ELR (cell line): ENCODE measurements at regions not wholly inside any gene's neighbourhood (a gene's known extent, or its start where the extent isn't known, plus 50 kb on each side); places are given as distances from the start of the nearest gene placed in this dataset.
A peak's percentile ranks its signal among the peaks of the same experiment; 100 is the strongest.

Source experiments
- DNase-seq: peaks from one replicate; pipeline ENCODE4 v3.0.0-alpha.2; 2015; ENCODE audit warnings: low read depth

DNA sequence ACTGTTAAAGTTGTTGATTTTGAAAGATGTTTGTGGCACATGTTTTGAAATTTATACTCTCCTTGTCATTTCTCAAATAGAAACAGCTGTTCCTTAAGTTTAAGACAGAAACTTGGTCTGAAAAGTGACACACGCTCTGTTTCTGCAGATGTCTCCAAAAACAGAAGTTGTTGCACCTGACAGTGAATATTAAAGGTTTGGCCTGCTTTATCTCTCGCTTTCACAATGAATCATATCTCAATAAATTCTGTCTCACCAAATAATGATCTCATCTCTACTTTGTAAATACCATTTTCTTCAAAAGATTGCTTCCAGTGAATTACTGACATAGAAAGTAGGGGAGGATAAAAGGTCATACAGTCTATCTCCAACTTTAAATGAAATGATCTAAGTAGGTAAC lies 294.9 kb upstream of the SYT4 start:
- DNase-seq, result no peak

DNA sequence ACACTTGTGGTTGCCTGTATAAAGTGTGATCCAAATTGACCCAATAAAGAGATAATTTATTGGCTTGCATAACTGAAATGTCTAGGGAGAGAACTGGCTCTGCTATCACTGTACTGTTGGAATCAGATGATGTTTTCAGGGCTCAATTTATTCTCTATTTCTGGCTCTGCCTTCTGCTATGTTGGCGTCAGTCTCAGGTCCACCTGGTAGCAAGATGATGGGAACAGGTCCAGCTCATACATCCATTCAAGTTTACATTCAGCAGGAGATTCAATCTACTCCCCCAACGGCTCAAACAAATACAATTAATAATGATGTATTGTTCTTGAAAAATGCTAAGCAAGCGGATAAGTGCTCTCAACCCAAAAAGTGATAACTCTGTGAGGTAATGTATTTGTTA lies 297.7 kb upstream of the SYT4 start:
- DNase-seq, result no peak

DNA sequence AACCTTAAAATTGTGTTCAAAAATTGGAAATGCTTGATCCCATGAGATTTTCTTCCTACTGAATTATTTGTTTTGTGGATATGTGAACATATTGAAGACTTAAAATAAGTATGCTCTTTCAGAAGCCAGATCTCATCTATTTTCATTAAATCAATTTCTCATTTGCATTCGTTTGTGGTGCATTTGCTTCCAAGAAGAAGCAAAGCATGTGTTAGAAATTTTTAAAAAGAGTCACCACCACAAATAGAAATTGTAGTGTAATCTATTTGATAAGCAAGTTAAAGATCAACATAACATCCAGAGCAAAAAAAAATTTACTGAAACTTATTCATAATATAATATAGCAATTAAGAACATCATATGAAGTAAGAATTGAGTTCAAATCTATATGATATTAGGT lies 300.9 kb upstream of the SYT4 start:
- no peak for DNase-seq

DNA sequence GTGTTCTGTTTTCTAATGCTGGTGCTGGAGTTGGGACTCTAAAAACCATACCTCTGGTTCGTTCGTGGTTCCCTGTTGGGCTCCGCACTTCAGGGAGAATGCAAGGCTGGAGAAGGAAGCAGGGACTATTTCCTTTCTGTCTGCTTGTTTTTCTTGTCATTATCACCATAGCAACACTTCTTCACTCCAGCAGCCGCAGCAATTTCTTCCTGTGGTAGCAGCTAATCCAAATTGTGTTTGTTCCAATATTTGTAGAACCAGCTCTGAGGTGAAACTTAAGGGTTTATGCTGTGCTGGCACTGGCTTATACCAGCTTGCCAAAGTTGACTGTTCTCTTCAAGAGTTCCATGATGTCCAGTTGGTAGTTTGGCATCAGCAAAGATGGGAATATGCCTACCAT lies 301.4 kb upstream of the SYT4 start:
- DNase-seq, result no peak

DNA sequence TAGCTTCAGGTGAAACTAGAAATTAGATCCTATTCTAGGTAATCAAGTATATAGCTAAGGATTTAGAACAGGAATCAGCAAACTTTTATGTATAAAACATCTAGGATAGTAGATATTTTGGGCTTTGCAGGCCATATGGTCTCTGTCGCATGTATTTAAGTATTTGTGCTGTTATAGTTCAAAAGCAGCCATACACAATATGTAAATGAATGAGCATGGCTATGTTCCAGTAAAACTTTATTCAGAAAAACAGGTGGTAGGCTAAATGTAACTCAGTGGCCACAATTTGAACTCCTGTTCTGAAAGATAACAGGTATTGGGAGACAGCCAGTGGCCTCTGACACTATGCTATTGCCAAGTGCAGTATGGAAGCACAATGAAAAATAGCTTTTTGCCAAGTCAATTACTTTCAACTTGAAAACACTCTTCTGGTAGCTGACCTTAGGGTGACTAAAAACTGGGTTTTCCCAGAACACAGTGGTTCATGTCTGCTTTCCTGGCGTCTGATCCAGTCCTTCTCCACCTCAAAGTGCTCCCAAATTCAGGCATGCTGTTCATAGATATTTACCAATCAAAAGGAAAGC lies 304.7 kb upstream of the SYT4 start:
- DNase-seq, result no peak

DNA sequence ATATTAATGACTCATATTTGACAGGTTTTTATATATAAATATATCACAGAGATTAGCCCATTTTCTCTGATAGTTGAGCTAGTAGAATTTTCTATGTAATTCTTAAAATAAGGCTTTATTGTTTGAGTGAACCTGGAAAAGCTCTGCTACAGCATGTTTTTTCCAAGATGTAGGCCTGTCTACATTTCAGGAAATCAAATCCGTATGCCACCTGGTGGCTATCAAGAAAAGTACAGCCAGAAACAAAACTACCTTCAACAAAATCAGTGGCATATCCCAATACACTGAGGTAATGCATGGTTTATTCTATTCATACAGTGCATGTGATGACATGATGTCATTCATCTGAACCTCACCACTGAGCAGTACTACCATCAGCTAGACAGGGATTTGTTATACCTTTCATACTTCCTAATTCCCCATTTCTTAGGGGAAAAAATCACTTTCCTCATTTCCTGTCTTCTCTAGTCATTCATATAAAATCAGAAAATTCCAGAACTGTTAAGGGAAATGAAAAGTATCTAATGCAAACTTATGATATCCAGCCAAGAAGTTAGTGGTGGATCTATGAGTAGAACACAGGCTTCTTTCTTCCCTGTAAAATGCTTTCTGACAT lies 310.4 kb upstream of the SYT4 start:
- peak; percentile 35 for DNase-seq

DNA sequence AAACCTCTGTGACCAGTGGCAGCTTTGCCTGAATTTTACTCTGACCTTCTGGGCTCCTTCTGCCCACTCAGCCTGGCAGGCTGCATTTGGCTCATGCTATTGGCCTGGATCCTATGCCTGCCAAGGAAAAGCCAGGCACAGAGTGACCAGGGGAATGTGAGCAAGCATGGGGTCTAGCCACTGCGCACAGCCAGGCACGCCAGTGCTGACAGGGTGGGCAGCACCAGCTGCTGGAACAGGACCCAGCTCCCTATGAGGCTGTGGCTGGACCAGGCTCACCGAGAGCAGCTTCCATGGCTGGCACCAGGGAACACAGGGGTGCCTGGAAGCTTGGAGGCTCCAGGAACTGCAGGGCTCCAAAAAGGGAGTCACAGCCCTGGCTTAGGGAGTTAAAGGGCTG lies 311.5 kb upstream of the SYT4 start:
- no peak for DNase-seq

DNA sequence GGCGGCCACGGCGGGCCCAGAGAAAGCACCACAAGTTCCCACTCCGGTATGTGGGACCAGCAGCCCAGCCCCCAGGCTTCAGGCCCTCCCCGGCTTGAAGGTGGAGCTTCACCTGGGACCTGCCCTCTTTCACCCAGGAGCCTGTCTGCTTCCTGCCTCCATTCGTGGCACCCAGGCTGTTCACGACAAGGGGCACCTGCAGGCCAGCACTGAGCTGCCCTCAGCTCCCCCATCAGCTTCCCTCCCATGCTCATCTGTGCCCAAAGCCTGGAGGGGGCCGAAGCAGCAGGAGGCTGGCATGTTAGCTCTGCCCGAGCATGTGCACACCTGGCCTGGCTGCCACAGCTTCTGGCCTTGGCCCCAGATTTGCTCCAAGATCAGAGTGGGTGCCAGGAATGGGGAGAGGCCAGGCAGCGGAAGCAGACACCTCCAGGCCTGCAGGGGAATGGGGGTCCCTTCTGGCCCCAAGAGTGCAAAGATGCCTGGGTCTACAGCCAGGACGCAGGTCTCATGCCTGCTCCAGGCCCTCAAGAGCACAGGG lies 312.4 kb upstream of the SYT4 start:
- DNase-seq, result no peak

DNA sequence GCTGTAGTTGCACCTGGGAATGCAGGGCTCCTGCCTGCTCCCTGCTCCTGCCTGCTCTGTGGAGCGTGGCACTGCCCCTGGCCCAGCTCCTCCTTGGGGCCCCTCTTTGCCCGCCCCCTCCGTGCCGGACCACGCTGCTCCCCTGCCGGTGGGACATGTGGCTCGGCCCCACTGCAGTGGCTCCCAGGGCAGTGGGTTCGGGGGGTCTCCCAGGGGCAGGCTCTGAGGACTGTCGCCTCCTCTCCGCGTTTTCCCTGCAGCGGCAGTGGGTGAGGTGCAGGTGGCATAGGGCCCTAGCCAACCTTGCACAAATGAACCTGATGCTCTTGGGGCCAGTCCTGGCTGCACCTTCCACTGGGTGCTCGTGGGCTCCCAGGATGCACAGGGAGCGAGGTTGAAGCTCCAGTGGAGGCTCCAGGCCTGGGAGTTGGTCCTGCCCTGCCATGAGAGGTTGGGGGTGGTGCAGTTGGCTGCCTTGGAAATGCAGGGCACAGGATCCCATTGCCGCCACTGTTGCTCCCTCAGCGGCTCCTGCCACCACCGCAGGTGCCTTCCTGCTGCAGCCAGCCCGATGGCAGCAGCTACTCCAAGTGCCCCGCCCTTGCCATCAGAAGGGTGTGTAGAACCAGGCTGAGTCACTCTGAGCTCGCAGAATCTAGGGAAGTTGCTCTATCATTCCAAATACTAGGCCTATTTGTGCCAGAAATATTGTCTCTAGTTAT lies 313.1 kb upstream of the SYT4 start:
- DNase-seq, result no peak

DNA sequence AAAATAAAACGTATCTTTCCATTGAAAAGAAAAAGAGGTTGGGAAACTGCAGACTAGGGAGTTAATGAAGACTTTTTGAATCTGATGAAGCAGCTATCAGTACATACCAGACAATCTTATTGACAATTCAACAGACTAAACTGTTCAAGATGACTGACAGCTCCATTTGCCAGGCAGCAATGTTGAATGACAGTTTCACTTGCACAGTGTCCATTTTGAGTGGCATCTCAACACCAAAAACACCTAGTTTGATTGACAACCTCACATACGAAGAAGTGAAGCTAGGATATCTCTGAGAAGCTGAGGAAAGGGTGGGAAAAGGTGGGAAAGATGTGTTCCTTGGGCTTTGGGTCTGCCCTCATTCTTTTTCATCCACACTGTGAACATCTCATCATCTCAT lies 315.0 kb upstream of the SYT4 start:
- DNase-seq, result no peak

DNA sequence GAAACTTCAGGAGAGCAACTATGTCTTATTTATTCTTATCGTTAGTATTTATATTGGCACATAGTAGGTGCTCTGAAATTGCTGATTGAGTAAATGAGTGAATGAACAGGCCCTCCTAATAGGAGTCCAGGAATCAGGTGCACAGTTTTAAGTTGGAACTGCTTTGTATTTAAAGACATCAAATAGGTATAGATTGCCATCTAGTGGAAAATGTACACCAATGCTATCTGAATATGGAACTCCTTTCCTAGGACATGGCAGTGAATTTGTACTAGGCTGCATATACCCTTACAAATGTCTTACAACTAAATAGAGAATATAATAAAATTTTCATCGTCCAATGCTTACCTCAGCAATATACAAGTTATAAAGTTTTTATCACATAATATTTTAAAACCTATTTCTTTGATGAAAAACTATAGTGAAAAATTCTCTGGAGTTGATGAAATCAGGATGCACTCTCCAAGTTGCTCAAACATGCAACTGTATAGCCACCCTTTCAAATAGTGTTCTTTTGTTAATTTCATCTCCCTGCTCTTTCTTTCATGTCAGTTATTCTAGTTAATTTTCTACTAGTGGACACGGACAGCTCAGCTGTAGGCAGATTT lies 318.9 kb upstream of the SYT4 start:
- peak; percentile 43 for DNase-seq

DNA sequence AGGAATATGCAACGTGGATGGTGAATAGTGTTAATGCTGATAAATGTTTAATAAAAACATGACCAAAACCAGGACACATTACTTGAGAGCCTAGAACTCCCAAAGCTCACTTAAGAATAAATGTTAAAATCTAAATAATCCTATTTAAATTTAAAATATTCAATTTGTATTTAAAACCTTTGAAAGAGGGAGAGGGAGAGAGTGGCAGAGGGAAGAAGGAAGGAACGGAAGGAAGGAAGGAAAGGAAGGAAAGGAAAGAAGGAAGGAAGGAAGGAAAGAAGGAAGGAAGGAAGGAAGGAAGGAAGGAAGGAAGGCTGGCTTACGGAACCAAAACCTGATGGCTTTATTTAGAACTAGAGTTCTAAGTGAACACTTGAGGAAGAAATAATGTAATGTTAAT lies 324.1 kb upstream of the SYT4 start:
- no peak for DNase-seq

DNA sequence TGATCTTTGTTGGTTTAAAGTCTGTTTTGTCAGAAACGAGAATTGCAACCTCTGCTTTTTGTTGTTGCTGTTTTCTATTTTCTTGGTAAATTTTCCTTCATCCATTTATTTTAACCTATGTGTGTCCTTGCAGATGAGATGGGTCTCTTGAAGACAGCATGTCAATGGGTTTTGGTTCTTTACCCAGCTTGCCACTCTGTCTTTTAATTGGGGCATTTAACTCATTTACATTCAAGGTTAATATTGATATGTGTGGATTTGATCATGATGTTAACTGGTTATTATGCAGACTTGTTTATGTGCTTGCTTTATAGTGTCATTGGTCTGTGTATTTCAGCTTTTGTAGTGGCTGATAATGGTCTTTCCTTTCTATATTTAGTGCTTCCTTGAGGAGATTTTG lies 327.9 kb upstream of the SYT4 start:
- DNase-seq, result no peak

DNA sequence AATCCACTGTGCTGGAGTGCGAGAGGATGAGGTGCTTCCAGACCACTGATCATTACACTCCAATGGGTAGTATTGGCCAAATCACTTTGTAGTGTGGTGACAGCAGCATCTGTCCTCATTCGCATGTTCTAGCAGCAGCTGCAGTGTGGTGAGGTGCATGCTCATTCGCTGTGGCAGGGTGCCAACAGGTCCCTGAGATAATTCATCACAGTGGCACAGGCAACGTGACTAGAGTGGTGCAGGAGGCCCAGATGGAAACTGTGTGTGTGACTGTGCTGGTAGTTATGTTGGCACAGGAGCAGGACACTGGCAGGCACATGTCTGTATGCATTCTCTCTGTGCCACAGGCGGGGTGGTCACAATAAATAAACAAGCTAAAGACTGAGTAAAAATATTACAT lies 329.5 kb upstream of the SYT4 start:
- DNase-seq, result no peak

DNA sequence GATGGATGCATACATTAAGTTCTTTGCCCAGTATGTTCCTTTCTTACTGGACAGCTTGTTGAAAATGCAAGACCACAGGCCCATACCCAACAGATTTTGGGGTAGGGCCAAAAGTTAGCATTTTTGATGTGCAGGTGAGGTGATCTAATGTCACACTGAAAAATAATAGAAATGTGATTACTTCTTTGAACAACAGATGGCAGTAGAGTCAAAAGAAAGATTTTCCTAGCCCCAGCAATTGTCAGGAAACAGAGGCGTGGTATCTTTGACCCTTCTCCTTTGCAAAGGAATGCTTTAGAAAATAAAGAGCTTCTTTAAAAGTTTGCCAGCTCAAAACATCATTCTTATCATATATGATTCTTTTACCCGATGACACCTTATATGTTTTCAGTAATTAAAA lies 343.6 kb upstream of the SYT4 start:
- DNase-seq, result peak; percentile 26

DNA sequence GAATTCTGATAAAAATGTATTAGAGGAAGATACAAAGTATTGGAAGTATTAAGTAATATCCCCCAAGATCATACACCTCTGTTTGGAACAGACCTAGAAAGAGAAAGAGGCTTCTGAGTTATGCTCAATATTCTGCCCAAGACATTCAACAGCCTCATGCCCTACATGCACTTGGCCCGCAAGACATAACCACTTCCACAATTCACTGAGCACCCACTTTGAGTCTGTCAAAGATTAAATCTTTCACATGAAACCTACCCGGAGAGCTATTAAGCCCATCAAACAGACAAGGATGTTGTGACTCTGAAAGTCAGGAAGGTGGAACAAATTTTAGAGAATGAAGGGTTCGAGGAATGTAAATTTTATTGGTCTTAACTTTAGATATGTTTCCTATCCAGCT lies 344.7 kb upstream of the SYT4 start:
- DNase-seq, result no peak

DNA sequence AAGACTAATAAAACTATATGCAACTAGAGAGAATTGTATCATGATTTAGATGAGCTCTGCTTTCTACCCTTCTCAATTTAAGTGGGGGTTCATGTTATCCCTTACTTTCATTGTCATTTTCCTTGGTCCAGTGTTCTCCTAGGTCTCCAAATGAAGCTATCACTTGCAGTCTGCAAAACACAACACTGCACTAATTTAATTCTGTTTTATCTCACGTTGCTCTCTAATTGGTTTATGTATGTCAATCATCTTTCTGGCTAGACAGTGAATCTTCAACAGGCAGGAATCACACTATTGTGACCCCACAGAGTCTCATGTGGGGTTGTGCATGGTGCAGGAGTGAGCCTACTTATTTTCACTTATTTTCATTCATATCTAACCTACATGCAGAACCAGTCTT lies 348.3 kb upstream of the SYT4 start:
- DNase-seq, result no peak

DNA sequence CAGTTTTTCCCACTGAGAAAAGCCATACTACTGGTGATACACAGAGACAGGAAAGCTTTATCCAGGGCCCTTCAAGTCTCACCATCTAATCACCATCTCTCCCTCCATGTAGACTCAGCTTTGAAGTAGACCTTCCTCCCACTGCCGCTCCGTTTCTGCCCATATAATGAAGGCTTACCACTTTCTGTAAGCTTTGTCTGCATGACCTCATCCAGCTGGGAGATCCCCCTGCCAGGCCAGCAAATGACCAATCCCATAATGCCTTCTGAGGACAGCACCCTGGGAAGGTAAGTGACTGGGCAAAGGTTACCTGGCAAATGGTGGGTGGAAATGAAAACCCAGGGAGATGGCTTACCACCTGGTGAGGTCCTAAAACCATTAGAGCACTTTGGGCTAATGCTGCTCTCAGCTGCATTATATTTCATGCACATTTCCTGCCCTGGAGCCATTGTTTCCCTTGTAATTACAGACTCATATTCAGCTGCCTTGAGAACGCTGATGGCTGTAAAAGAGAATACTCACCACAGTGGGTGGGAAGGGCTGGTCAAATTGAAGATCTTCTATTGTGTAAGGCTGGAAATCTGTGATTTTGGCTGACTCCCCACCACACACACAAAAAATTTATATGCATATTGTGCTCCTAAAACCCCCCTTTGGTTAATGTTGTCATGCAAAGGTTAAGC lies 350.7 kb upstream of the SYT4 start:
- DNase-seq, result no peak

DNA sequence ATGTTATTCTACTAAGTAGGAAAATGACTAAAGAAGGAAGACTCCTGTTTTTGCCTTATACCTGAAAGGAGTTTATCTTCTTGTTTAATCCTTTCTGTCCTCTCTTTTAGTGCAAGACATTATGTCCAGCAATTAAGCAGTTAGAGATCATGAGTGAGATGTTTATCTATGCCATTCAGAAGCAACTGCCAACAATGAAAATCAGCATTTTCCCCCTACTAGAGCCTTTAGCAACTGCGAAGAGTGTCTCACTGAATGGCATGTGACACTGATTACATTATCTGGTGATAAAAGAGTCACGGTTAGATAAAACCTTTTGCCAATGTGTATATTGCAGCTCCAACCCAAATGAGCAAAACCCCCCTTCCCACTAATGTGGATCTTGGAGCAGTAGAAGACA lies 357.7 kb upstream of the SYT4 start:
- DNase-seq, result no peak

DNA sequence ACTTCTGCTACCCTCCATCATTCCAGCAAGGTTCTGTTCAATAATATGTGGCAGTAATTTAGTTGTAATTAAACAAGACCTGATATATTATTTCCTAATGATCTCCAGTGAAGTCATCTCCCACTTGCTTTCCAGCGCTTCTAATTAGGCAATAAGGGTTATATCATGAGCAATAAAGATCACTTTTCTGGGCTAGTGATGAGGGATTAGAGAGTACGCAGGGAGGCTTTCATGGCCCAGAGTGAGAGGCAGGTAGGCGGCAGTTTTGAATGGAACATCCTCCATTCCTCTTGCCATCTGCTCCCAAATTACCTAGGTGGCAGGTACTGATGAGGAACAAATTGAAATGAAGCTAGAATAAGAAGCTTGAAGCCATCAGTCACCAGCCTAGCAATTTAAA lies 358.1 kb upstream of the SYT4 start:
- DNase-seq, result no peak

DNA sequence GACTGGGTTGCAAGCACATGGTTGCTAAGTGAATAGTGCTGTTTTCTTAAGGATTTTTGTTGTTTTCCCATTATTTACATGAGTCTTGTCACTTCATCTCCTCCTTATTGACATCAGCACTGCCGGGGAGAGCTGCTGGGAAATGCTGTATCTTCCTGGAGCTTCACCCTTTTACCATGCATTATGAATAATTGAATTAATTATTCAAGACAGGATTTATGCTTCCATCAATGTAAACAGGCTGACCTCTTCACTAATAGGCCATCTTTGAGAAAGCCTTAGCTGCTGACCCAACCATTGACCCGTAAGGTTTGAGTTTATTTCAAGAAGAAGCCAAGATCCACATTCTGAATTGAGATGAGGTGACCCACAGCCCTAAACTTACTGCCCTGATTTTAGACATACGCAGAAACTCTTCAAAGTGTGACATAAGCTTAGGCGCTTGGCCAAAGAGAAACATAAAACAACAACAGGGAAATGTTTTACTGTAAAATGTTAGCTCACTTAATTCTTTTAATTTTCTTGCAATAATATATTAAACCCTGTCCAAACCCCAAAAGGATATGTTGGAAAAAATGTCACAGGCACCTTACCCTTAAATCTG lies 365.5 kb upstream of the SYT4 start:
- no peak for DNase-seq

DNA sequence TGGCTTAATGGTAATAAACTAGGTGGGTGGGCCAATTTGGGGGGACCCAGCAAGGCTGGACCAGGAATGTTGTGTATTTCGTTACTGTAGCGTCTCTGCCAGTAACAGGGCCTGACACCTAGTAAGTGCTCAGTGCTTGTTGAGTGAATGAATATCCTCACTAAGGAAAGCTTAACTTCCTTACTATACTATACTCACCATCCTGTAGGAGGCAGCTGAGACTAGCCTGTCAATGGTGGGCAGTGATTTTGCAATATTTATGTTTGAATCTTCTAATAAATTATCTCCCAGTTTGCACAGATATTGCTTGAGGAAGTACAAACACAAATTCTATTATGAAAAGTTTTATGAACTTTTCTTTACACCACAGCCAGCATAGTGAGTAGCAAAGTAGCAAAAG lies 370.7 kb upstream of the SYT4 start:
- DNase-seq, result no peak
